Type B pancreatic cell (in vitro differentiated cells): ENCODE measurements at regions not wholly inside any gene's neighbourhood (a gene's known extent, or its start where the extent isn't known, plus 50 kb on each side); places are given as distances from the start of the nearest gene placed in this dataset.

Experiments
- DNase-seq: peaks from one replicate; pipeline ENCODE4 v3.0.0; 2021; ENCODE audit warnings: mixed read lengths; ENCODE audit not compliant: unreplicated experiment; ENCODE audit errors: extremely low spot score
- H3K27ac Mint-ChIP-seq: 2 replicates; pipeline ENCODE4 v1.8.0; 2021; ENCODE audit warnings: mild to moderate bottlenecking, mixed read lengths
- H3K27me3 Mint-ChIP-seq: 2 replicates; pipeline ENCODE4 v1.8.0; 2021; ENCODE audit warnings: mixed read lengths
- H3K36me3 Mint-ChIP-seq: 2 replicates; pipeline ENCODE4 v1.8.0; 2021; ENCODE audit warnings: mixed read lengths
- H3K4me1 Mint-ChIP-seq: one replicate; pipeline ENCODE4 v1.8.0; 2021; ENCODE audit warnings: mixed read lengths; ENCODE audit not compliant: unreplicated experiment
- H3K4me3 Mint-ChIP-seq: 2 replicates; pipeline ENCODE4 v1.8.0; 2021; ENCODE audit warnings: mild to moderate bottlenecking, mixed read lengths
- H3K9me3 Mint-ChIP-seq: 2 replicates; pipeline ENCODE4 v1.8.0; 2021; ENCODE audit warnings: mixed read lengths
- TF ChIP-seq, protein P1 (sequence below): fragments of 200-600 bp; sonication (generic); conservative IDR thresholded peaks from 2 replicates; pipeline ENCODE4 v1.5.0; 2021; ENCODE audit warnings: antibody characterized with exemption, mild to moderate bottlenecking

DNA sequence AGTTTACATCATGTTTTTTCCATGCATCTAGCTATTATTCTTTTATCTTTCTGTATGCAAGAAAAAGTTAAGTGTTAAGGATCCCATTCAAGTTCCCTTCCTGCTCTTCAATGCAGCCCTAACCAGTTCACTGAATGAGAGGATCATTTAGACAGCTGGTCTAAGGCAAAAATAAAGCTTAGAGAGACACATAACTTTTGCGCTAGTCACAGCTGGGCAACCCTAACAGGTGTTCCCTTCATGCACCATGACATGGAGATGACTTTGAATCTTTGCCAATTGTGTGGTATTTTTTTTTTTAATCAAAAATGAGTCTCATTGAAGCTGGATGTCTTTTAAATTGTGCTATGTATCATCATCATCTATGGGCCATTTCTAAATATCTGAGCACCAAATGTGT lies 393.8 kb upstream of the CYRIA start:
- no peak for DNase-seq
- no peak overlapping the region for H3K27ac Mint-ChIP-seq
- no peak overlapping the region for H3K4me3 Mint-ChIP-seq
- TF ChIP-seq, protein P1, sequence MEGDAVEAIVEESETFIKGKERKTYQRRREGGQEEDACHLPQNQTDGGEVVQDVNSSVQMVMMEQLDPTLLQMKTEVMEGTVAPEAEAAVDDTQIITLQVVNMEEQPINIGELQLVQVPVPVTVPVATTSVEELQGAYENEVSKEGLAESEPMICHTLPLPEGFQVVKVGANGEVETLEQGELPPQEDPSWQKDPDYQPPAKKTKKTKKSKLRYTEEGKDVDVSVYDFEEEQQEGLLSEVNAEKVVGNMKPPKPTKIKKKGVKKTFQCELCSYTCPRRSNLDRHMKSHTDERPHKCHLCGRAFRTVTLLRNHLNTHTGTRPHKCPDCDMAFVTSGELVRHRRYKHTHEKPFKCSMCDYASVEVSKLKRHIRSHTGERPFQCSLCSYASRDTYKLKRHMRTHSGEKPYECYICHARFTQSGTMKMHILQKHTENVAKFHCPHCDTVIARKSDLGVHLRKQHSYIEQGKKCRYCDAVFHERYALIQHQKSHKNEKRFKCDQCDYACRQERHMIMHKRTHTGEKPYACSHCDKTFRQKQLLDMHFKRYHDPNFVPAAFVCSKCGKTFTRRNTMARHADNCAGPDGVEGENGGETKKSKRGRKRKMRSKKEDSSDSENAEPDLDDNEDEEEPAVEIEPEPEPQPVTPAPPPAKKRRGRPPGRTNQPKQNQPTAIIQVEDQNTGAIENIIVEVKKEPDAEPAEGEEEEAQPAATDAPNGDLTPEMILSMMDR, result no peak
- no peaks in the 10 kb centered on the region for H3K9me3 Mint-ChIP-seq
- H3K36me3 Mint-ChIP-seq, result no peaks in the 10 kb centered on the region
- peaks cover 5% of the 10 kb centered on the region for H3K4me1 Mint-ChIP-seq
- H3K27me3 Mint-ChIP-seq, result peaks cover 3% of the 10 kb centered on the region

DNA sequence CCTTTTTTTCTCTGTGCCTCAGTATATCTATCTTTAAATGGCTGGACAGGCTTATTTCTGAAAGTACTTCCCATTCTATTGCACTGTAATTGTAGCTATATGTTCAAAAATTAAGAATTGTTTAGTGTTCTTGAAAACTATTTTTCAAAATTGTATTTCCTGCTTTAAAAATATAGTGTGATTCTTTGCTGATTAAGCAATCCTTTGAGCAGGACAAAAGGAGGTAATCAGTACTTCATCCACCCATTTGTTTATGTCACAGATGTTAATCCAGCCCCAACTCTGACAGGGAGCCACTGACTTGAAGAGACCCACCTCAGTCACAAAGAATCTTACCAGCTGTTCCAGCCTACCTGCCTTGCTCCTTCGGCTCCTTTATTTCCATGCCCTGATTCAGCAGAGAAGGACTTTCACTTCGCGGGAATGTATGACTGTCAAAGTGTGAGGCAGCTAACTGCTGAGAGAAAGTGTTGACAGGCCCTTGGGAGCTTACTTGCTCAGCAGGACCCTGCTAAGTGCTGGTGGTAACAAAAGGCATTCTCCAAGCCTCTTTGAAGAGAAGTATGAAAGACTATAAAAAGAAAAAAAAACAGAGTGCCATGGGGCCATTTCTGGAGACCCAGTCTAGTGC lies 393.3 kb upstream of the CYRIA start:
- DNase-seq, result no peak
- Mint-ChIP-seq H3K27ac (peak overlapping the region; percentile 80), H3K9me3 (no peaks in the 10 kb centered on the region), H3K27me3 (peaks cover 3% of the 10 kb centered on the region), H3K4me3 (peak overlapping the region; percentile 29), H3K36me3 (no peaks in the 10 kb centered on the region), H3K4me1 (peaks cover 9% of the 10 kb centered on the region)
- TF ChIP-seq, protein P1, result no peak

DNA sequence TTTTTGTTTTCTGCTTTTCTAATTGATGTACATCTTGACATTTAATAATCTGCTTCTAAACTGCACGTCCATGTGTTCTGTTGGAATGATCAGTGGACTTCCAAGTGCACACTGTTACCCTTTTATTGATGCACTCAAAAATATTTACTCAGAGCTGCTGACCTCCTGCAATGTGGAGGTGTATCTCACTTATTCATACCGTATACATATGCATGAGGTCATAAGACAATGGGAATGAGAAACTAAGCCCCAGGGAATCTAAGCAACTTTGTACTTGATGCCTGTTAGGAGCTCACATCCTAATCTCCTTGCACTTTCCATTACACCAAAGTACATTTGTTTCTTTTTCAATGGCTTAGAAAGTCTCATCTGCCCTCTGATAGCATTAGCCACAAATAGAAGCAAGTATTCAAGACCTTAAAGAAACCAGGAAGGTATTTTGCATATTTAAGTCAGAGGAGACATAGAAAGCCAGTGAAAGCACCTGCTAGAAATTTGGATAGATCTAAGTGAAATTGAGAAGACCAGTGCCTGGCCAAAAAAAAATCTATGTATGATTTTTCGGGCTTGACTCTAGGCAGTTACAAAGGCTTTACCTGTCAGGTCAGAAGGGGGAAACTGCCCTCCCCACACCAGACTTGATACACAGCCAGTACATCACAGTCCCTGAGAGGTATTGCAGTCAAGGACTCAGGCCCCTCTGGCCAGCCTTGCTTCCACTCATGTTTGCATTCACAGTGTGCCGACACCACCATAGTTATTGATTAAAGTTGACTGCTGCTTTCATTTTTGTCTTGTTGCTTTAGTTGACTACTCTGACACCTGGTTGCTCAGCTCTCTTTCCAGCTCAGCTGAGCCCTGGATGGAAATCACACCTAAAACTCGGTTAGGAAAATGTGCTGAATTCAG lies 391.7 kb upstream of the CYRIA start:
- H3K4me3 Mint-ChIP-seq, result no peak overlapping the region
- H3K9me3 Mint-ChIP-seq, result no peaks in the 10 kb centered on the region
- no peak overlapping the region for H3K27ac Mint-ChIP-seq
- TF ChIP-seq, protein P1, result no peak
- peaks cover 13% of the 10 kb centered on the region for H3K4me1 Mint-ChIP-seq
- H3K36me3 Mint-ChIP-seq, result no peaks in the 10 kb centered on the region
- peaks cover 3% of the 10 kb centered on the region for H3K27me3 Mint-ChIP-seq
- DNase-seq, result no peak

DNA sequence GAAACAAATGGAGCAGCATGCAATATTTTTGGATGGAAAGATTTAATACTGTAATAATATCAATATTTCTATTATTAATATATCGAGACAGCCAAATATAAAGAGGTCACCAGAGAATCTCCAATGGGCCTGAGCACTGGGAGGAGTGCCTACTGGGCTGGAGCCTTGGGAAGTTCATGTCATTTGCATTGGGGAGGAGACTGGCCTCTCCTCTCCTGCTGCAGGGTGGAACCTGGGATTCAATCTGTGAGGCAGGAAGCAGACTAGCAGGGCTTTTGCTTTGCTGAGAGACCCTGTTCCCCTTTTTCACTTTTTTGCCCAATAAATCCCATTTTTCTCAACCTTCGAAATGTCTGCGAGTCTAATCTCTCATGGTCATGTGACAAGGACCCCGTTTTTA lies 390.6 kb upstream of the CYRIA start:
- Mint-ChIP-seq H3K27ac (no peak overlapping the region), H3K9me3 (no peaks in the 10 kb centered on the region), H3K27me3 (peaks cover 3% of the 10 kb centered on the region), H3K36me3 (no peaks in the 10 kb centered on the region), H3K4me3 (no peak overlapping the region), H3K4me1 (peaks cover 24% of the 10 kb centered on the region)
- no peak for DNase-seq
- TF ChIP-seq, protein P1, result no peak

DNA sequence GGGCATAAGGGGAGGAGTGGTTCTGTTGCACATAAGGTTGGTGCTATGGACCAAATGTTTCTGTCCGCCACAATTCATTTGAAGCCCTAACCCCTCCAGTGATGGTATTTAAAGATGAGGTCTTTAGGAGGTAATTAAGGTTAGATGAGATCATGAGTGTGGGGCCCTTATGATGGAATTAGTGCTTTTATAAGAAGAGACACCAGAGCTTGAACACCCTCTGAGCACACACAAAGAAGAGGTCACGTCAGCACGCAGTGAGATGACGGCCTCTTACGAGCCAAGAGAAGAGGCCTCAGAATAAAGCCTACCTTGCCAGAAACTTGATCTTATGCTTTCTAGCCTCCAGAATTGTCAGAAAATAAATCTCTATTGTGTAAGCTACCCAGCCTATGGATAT lies 386.4 kb upstream of the CYRIA start:
- Mint-ChIP-seq H3K4me3 (no peak overlapping the region), H3K9me3 (no peaks in the 10 kb centered on the region), H3K27ac (peak overlapping the region; percentile 13), H3K4me1 (peaks cover 20% of the 10 kb centered on the region), H3K27me3 (peaks cover 3% of the 10 kb centered on the region), H3K36me3 (no peaks in the 10 kb centered on the region)
- TF ChIP-seq, protein P1, result no peak
- DNase-seq, result no peak
